Ovary (tissue), 7 donors: ENCODE measurements at regions not wholly inside any gene's neighbourhood (a gene's known extent, or its start where the extent isn't known, plus 50 kb on each side); places are given as distances from the start of the nearest gene placed in this dataset.
"Not testable (repeated sequence)": the region's sequence is repeated elsewhere in the genome, so short reads cannot be mapped to it uniquely, and the experiment has no call there.

Experiments
- DNase-seq, 5 donors: peaks; one replicate each; pipeline ENCODE4 v3.0.0-alpha.2; 2019 to 2020
- H3K27ac ChIP-seq, 2 donors: fragments of 200-600 bp; one replicate each; pipeline versions ENCODE4 v1.5.1 to v1.8.0; 2019 to 2022
- H3K27me3 ChIP-seq: fragments of 200-600 bp; one replicate; pipeline ENCODE4 v1.8.0; 2022
- H3K36me3 ChIP-seq: fragments of 200-600 bp; sonication (generic); one replicate; pipeline ENCODE4 v1.5.1; 2019
- H3K4me1 ChIP-seq: one replicate; pipeline ENCODE4 v1.8.1; 2013; ENCODE audit warnings: mild to moderate bottlenecking, moderate library complexity; ENCODE audit not compliant: insufficient read depth
- H3K4me3 ChIP-seq: fragments of 200-600 bp; sonication (generic); one replicate; pipeline ENCODE4 v1.5.1; 2017
- H3K9me3 ChIP-seq, 2 donors: fragments of 200-600 bp in 1 of 2; sonication (generic) in 1 of 2; one replicate each; pipeline versions ENCODE4 v1.5.1 to v1.8.1; 2013 to 2019; ENCODE audit warnings: mild to moderate bottlenecking in 1 of 2, moderate library complexity in 1 of 2
- EP300 ChIP-seq: sonication (generic); formaldehyde crosslinking; IDR thresholded peaks from one replicate; pipeline ENCODE4 v1.6.1; 2017; ENCODE audit warnings: antibody characterized with exemption
- POLR2A ChIP-seq: fragments of 450-650 bp; IDR thresholded peaks from one replicate; pipeline ENCODE4 v1.6.1; 2017; ENCODE audit warnings: antibody characterized with exemption, mild to moderate bottlenecking, moderate library complexity
- WGBS, 3 donors: extraction: QIAGEN DNeasy Blood & Tissue Kit in 1 of 3; methylation state at CpG; one replicate each; pipeline versions ENCODE4 v1.1.5 to v1.1.7; 2013 to 2017; 5-methylcytosine and 5-hydroxymethylcytosine counted together
- intact Hi-C, 4 donors: fragments of 100-400 bp; cut with DNase I; formaldehyde crosslinking; loops; one replicate each; pipeline versions ENCODE4 v1.11.0 to v1.15.1; 2022 to 2023
- TF ChIP-seq, protein P1 (sequence below), 3 donors: fragments of 450-650 bp in 2 of 3; fragments of 200-600 bp in 1 of 3; IDR thresholded peaks; one replicate each; pipeline versions ENCODE4 v1.5.1 to v1.8.0; 2016 to 2022; ENCODE audit warnings: antibody characterized with exemption in 3 of 3, mild to moderate bottlenecking in 1 of 3
- donor health status: DM: no; HTN: no; CAD: no; lungs with moderate emphysema.
- donor health status: DM: no; HTN: no; CAD: no.
- donor health status: Bipolar disorder and iron deficiency.
- donor health status: DM: no; HTN: no; CAD: no.
- donor health status: DM: yes; HTN: yes; CAD: no.

GRCh38 chr5:138692370-138692769, 60.9 kb upstream of the CTNNA1 start:
- no peaks in the 10 kb centered on the region for H3K27me3 ChIP-seq
- DNase-seq, result no peak
- H3K4me1 ChIP-seq, result no peaks in the 10 kb centered on the region
- no peak overlapping the region for H3K27ac ChIP-seq
- H3K36me3 ChIP-seq, result no peaks in the 10 kb centered on the region
- no peaks in the 10 kb centered on the region for H3K9me3 ChIP-seq
- TF ChIP-seq, protein P1, sequence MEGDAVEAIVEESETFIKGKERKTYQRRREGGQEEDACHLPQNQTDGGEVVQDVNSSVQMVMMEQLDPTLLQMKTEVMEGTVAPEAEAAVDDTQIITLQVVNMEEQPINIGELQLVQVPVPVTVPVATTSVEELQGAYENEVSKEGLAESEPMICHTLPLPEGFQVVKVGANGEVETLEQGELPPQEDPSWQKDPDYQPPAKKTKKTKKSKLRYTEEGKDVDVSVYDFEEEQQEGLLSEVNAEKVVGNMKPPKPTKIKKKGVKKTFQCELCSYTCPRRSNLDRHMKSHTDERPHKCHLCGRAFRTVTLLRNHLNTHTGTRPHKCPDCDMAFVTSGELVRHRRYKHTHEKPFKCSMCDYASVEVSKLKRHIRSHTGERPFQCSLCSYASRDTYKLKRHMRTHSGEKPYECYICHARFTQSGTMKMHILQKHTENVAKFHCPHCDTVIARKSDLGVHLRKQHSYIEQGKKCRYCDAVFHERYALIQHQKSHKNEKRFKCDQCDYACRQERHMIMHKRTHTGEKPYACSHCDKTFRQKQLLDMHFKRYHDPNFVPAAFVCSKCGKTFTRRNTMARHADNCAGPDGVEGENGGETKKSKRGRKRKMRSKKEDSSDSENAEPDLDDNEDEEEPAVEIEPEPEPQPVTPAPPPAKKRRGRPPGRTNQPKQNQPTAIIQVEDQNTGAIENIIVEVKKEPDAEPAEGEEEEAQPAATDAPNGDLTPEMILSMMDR (IDR thresholded peaks at IDR 0.05), result no peak
- TF ChIP-seq EP300 (no peak), POLR2A (no peak)
- intact Hi-C loops, result no loop called here
- H3K4me3 ChIP-seq, result no peak overlapping the region

GRCh38 chr5:138686668-138687067, 66.6 kb upstream of the CTNNA1 start:
- Histone ChIP-seq H3K9me3 (no peaks in the 10 kb centered on the region), H3K4me3 (no peak overlapping the region), H3K27me3 (no peaks in the 10 kb centered on the region), H3K4me1 (no peaks in the 10 kb centered on the region), H3K36me3 (no peaks in the 10 kb centered on the region), H3K27ac (no peak overlapping the region)
- DNase-seq, result no peak
- 74 to 75% (median 75%) methylated on average over 4 of the region's 4 CpGs for WGBS, 3 donors
- TF ChIP-seq POLR2A (no peak), EP300 (no peak)
- TF ChIP-seq, protein P1 (IDR thresholded peaks at IDR 0.05), result no peak
- intact Hi-C loops, result no loop called here

DNA sequence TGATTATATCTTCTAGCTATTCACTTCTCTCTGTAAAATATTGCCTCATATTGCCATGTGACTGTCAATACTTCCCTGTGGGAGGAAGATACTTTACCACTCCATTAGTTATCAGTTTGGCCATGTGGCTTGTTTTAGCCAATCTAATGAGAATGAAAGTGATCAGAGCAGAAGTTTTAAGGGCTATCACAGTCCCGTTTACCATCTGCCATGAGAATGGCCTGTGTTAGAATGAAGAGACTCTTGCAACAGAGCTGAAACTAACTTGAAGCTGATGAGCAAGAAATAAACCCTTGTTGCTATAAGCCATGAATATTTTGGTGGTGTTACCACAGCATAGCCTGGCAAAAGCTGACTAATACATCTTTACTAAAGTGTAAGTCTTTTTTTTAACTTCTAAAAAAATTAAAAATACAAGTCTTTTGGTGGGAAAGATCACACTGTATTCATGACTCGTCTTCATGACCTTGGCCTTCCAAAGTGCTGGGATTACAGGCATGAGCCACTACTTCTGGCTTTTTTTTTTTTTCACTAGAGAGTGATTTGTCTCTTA, 68.0 kb upstream of the CTNNA1 start:
- Histone ChIP-seq H3K9me3 (no peaks in the 10 kb centered on the region), H3K27me3 (no peaks in the 10 kb centered on the region), H3K4me1 (no peaks in the 10 kb centered on the region), H3K4me3 (no peak overlapping the region), H3K36me3 (no peaks in the 10 kb centered on the region), H3K27ac (no peak overlapping the region)
- TF ChIP-seq, protein P1 (IDR thresholded peaks at IDR 0.05), result no peak
- TF ChIP-seq EP300, result no peak
- no peak for TF ChIP-seq POLR2A
- intact Hi-C loops, result loop anchor here in 1 of 4 donors (1.0 kb wide), 1 partner anchor 38 kb away; no protein-coding TSS in a partner anchor
- no peak for DNase-seq
- 12 to 23% (median 18%) methylated on average over 2 of the region's 2 CpGs for WGBS, 3 donors

- intact Hi-C loops, H3K27ac ChIP-seq, H3K4me3 ChIP-seq, H3K36me3 ChIP-seq, H3K27me3 ChIP-seq, H3K9me3 ChIP-seq, DNase-seq, H3K4me1 ChIP-seq: not testable (repeated sequence)
- 70 to 80% (median 74%) methylated on average over 3 of the region's 4 CpGs for WGBS, 3 donors
These were observed 70.8 kb upstream of the CTNNA1 start for GRCh38 chr5:138682462-138682861.

- H3K27me3 ChIP-seq, H3K27ac ChIP-seq, H3K9me3 ChIP-seq, H3K36me3 ChIP-seq, H3K4me3 ChIP-seq, DNase-seq, H3K4me1 ChIP-seq, intact Hi-C loops: not testable (repeated sequence)
- 97 to 100% (median 98%) methylated on average over 2 to 3 of the region's 3 CpGs for WGBS, 3 donors
These were observed 74.4 kb upstream of the CTNNA1 start for GRCh38 chr5:138678826-138679225.

GRCh38 chr5:138677782-138678181, 75.4 kb upstream of the CTNNA1 start:
- TF ChIP-seq POLR2A (no peak), EP300 (no peak)
- TF ChIP-seq, protein P1 (IDR thresholded peaks at IDR 0.05), result no peak
- no peaks in the 10 kb centered on the region for H3K27me3 ChIP-seq
- H3K4me3 ChIP-seq, result no peak overlapping the region
- H3K36me3 ChIP-seq, result no peaks in the 10 kb centered on the region
- no peak overlapping the region for H3K27ac ChIP-seq
- H3K4me1 ChIP-seq, result no peaks in the 10 kb centered on the region
- no peak for DNase-seq
- intact Hi-C loops, result no loop called here
- no peaks in the 10 kb centered on the region for H3K9me3 ChIP-seq
- WGBS, 3 donors, result 51 to 59% (median 53%) methylated on average over 3 of the region's 3 CpGs
